GM12865 (cell line): ENCODE measurements at regions not wholly inside any gene's neighbourhood (a gene's known extent, or its start where the extent isn't known, plus 50 kb on each side); places are given as distances from the start of the nearest gene placed in this dataset.

ENCODE experiments used
- DNase-seq: peaks from one replicate; pipeline ENCODE4 v3.0.0; 2010; ENCODE audit warnings: low read depth
- H3K4me3 ChIP-seq: 2 replicates; pipeline ENCODE4 v1.5.1; 2011; ENCODE audit warnings: mild to moderate bottlenecking, low read depth, low read length, control low read depth
- TF ChIP-seq, protein P1 (sequence below): IDR thresholded peaks from 2 replicates; pipeline ENCODE4 v1.5.1; 2011; ENCODE audit warnings: low read length, control low read depth, low read depth, inconsistent platforms; ENCODE audit not compliant: insufficient read depth; ENCODE audit errors: missing control alignments

DNA sequence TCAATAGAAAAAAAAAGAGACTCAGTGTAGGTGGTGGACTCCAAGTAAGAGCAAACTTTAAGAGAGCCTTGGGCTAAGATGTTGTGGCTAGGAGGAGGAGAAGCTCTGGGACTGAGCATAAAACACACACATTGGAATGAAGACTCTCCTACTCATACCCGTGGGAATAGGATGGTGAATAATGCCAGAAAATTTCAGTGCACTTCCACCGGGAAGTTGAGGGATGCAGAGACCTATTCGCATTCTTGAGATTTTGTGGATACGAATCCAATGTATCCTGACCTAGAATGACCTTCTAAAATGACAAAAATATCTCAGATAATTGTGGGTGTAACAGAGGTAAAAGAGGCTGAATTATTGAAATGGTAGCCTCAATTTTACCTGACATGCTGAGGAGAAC, 388.7 kb upstream of the SGO1 start:
- DNase-seq = no peak
- H3K4me3 ChIP-seq = no peak overlapping the region
- TF ChIP-seq, protein P1, sequence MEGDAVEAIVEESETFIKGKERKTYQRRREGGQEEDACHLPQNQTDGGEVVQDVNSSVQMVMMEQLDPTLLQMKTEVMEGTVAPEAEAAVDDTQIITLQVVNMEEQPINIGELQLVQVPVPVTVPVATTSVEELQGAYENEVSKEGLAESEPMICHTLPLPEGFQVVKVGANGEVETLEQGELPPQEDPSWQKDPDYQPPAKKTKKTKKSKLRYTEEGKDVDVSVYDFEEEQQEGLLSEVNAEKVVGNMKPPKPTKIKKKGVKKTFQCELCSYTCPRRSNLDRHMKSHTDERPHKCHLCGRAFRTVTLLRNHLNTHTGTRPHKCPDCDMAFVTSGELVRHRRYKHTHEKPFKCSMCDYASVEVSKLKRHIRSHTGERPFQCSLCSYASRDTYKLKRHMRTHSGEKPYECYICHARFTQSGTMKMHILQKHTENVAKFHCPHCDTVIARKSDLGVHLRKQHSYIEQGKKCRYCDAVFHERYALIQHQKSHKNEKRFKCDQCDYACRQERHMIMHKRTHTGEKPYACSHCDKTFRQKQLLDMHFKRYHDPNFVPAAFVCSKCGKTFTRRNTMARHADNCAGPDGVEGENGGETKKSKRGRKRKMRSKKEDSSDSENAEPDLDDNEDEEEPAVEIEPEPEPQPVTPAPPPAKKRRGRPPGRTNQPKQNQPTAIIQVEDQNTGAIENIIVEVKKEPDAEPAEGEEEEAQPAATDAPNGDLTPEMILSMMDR = no peak

DNA sequence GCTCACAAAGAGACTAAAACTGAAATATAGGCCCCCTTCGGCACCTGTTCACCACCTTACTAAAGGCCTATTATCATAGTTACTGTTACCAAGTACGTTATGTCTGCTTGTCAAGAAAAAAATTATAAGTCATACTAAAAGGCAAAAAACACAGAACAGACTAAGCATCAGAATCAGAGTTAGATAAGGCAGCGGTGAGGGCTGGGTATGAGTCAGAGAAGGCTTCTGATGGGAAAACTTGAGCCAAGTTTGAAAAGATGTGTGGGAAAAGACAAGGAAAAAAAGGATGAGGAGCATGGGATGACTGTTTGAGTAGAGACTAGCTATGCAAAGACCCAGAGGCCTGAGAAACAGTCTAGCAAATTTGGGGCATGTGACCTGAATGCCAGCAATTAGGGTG, 387.2 kb upstream of the SGO1 start:
- no peak for DNase-seq
- TF ChIP-seq, protein P1 = no peak
- no peak overlapping the region for H3K4me3 ChIP-seq

DNA sequence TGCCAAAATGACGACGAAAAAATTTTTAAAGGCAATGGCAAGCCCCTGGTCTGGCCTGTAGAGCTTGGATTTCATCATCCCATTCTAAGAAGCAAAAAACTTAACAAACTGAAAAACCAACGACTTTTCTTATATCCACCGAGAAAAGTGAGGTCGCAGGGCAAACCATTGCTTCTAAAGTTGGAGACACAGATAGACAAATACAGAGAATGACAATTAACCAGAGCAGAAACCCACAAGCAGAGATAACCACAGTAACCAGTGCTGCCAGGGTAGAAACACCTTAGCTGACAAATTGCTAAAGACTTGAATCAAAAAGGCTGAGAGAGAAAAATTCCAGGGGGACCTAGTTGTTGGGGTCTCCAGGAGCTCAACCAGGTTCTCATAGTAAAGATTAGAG, 386.5 kb upstream of the SGO1 start:
- no peak overlapping the region for H3K4me3 ChIP-seq
- DNase-seq = no peak
- TF ChIP-seq, protein P1 = no peak

DNA sequence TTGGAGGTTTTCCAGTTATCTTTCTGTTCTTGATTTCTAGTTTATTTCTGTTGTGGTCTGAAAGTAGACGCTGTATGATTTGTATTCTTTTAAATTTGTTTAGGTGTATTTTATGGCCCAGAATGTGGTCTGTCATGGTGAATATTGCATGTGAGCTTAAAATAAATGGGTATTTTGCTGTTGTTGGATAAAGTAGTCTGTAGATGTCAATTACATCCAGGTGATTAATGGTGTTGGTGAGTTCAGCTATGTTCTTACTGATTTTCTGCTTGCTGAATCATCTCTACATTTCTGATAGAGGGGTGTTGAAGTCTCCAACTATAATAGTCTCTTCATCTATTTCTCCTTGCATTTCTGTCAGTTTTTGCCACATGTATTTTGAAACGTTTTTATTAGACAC, 383.3 kb upstream of the SGO1 start:
- no peak overlapping the region for H3K4me3 ChIP-seq
- DNase-seq = no peak
- TF ChIP-seq, protein P1 = no peak

DNA sequence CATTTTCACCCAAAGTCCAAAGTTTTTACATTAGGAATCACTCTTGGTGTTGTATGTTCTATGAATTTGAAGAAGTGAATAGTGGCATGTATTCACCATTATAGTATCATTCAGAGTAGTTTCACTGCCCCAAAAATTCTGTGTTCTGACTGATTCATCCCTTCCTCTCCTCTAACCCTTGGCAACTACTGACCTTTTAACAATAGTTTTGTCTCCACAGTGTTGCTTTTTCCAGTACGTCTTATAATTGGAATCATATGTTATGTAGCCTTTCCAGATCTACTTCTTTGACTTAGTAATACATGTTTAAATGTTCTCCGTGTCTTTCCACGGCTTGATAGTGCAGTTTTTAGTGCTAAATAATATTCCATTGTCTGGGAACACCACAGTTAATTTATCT, 379.0 kb upstream of the SGO1 start:
- DNase-seq = no peak
- no peak overlapping the region for H3K4me3 ChIP-seq
- TF ChIP-seq, protein P1 = no peak

DNA sequence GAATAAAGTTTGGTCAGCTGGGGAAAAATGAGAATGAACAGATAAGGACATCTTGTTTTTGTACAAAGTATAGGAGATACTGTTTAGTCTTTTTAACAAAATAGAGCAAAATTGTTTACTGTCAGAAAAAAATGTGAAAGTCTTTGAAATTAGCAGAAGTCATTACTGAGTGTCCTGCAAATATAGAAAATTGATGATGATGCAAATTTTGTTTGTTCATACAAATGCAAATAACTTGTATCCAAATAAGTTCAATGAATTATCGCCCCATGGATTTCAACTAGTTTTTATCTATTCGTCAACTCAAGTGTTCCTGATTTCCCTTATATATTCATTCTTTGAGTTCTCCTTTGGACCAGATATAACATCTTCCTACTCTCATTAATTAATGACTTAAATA, 378.0 kb upstream of the SGO1 start:
- no peak for DNase-seq
- no peak overlapping the region for H3K4me3 ChIP-seq
- TF ChIP-seq, protein P1 = no peak

DNA sequence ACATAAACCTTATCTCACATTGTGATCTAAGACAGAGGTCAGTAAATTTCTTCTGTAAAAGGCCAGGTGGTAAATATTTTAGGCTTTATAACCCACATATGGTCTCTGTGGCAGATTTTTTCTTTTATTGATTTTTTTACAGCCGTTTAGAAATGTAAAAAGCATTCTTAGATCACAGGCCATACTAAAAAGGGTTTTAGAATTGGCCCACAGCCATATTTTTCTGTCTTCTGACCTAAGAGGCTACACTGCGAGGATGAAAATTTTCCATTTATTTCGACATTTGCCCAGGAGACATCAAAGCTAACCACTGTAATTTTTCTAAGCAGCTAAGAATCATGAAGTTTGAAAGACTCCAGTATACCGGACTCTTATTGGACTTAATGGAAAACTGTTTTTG, 377.2 kb upstream of the SGO1 start:
- no peak for DNase-seq
- TF ChIP-seq, protein P1 = no peak
- H3K4me3 ChIP-seq = no peak overlapping the region
